T-cell (primary cell): ENCODE measurements at regions not wholly inside any gene's neighbourhood (a gene's known extent, or its start where the extent isn't known, plus 50 kb on each side); places are given as distances from the start of the nearest gene placed in this dataset.

Source experiments
- ATAC-seq, 4 experiments: fragments of 200-7000 bp in 3 of 4; fragments of 150-1000 bp in 1 of 4; cut with Tn5 transposase; replicated peaks in 1 of 4; 1 replicate in 3 of 4; 2 replicates in 1 of 4; pipeline ENCODE4 v1.10.0; 2021; ENCODE audit warnings: moderate library complexity in 3 of 4, mild to moderate bottlenecking in 2 of 4, moderate number of reproducible peaks in 1 of 4
- CTCF ChIA-PET, 2 donors: fragments of 300-600 bp; sonication (Branson Sonifier 250); formaldehyde crosslinking; loops; one replicate each; lab custom pipeline; 2022; ENCODE audit warnings: antibody characterized with exemption in 2 of 2; lab: Charles Lee
- POLR2A ChIA-PET, 2 donors: fragments of 300-600 bp; sonication (Branson Sonifier 250); formaldehyde crosslinking; loops; one replicate each; lab custom pipeline; 2022; ENCODE audit warnings: antibody characterized with exemption in 2 of 2; lab: Charles Lee
- DNase-seq, 35 experiments: peaks; one replicate each; pipeline versions ENCODE4 v3.0.0 to v3.0.0-alpha.2; 2013 to 2023
- H3K27ac ChIP-seq: one replicate; pipeline ENCODE4 v1.5.1; 2013; ENCODE audit warnings: low read length
- H3K27me3 ChIP-seq, 2 experiments: replicated peaks in 1 of 2; 1 replicate in 1 of 2; 2 replicates in 1 of 2; pipeline versions ENCODE4 v1.6.1 to v1.7.0; 2013; ENCODE audit warnings: low read length in 1 of 2, mixed read lengths in 1 of 2; ENCODE audit not compliant: control insufficient read depth in 2 of 2, insufficient read depth in 2 of 2; ENCODE audit errors: extremely low read depth in 1 of 2
- H3K36me3 ChIP-seq, 2 donors: 1 replicate in 1 of 2; 2 replicates in 1 of 2; pipeline versions ENCODE4 v1.6.1 to v1.7.0; 2013; ENCODE audit warnings: low read length in 1 of 2; ENCODE audit not compliant: control insufficient read depth in 2 of 2, insufficient read depth in 1 of 2; ENCODE audit errors: extremely low read depth in 1 of 2
- H3K4me1 ChIP-seq, 2 experiments: 1 replicate in 1 of 2; 2 replicates in 1 of 2; pipeline versions ENCODE4 v1.6.1 to v1.7.0; 2013; ENCODE audit warnings: low read length in 2 of 2, mixed read lengths in 1 of 2; ENCODE audit not compliant: insufficient read depth in 2 of 2, control insufficient read depth in 1 of 2; ENCODE audit errors: extremely low read depth in 1 of 2
- H3K4me3 ChIP-seq, 2 donors: 1 replicate in 1 of 2; 2 replicates in 1 of 2; pipeline versions ENCODE4 v1.5.1 to v1.7.0; 2013; ENCODE audit warnings: mild to moderate bottlenecking in 2 of 2, low read length in 1 of 2, moderate library complexity in 1 of 2; ENCODE audit not compliant: control insufficient read depth in 1 of 2; ENCODE audit errors: extremely low read depth in 1 of 2
- H3K9me3 ChIP-seq: 2 replicates; pipeline ENCODE4 v1.7.0; 2013
- H3K27ac Mint-ChIP-seq, 2 donors: one replicate each; pipeline ENCODE4 v1.8.0; 2020 to 2021; ENCODE audit warnings: mild to moderate bottlenecking in 2 of 2, mixed read lengths in 2 of 2
- H3K27me3 Mint-ChIP-seq, 2 donors: one replicate each; pipeline ENCODE4 v1.8.0; 2021 to 2022; ENCODE audit warnings: mixed read lengths in 2 of 2
- H3K36me3 Mint-ChIP-seq: one replicate; pipeline ENCODE4 v1.8.0; 2021; ENCODE audit warnings: mixed read lengths
- H3K4me1 Mint-ChIP-seq, 3 donors: one replicate each; pipeline ENCODE4 v1.8.0; 2020 to 2022; ENCODE audit warnings: mixed read lengths in 3 of 3, mild to moderate bottlenecking in 1 of 3
- H3K4me3 Mint-ChIP-seq, 3 donors: one replicate each; pipeline ENCODE4 v1.8.0; 2020 to 2022; ENCODE audit warnings: mild to moderate bottlenecking in 3 of 3, mixed read lengths in 3 of 3, moderate library complexity in 3 of 3
- H3K9me3 Mint-ChIP-seq, 3 donors: one replicate each; pipeline ENCODE4 v1.8.0; 2020 to 2022; ENCODE audit warnings: mixed read lengths in 3 of 3
- WGBS: methylation state at CpG from one replicate; pipeline ENCODE4 v1.1.5; 2013; ENCODE audit warnings: missing lambda C conversion rate; ENCODE audit not compliant: insufficient coverage; 5-methylcytosine and 5-hydroxymethylcytosine counted together

GRCh38 chr7:81321949-81322348, 403.1 kb upstream of the SEMA3C start:
- no peaks in the 10 kb centered on the region for H3K36me3 Mint-ChIP-seq
- DNase-seq, result no peak
- H3K9me3 Mint-ChIP-seq, result peaks cover 0 to 21% (median 4%) of the 10 kb centered on the region in 3 donors
- no peaks in the 10 kb centered on the region for H3K4me1 Mint-ChIP-seq
- Histone ChIP-seq H3K4me3 (no peak overlapping the region), H3K9me3 (no peaks in the 10 kb centered on the region), H3K27ac (no peak overlapping the region), H3K36me3 (no peaks in the 10 kb centered on the region), H3K4me1 (no peaks in the 10 kb centered on the region), H3K27me3 (no peaks in the 10 kb centered on the region)
- ChIA-PET POLR2A (no interaction called here), CTCF (no interaction called here)
- no peaks in the 10 kb centered on the region for H3K27me3 Mint-ChIP-seq
- no peak for ATAC-seq
- no CpG with 5 or more reads among the region's 1 CpG for WGBS
- no peak overlapping the region for H3K4me3 Mint-ChIP-seq
- H3K27ac Mint-ChIP-seq, result no peak overlapping the region

- Histone ChIP-seq H3K27me3 (no peaks in the 10 kb centered on the region), H3K9me3 (no peaks in the 10 kb centered on the region), H3K27ac (no peak overlapping the region), H3K4me3 (no peak overlapping the region), H3K4me1 (no peaks in the 10 kb centered on the region), H3K36me3 (no peaks in the 10 kb centered on the region)
- Mint-ChIP-seq H3K9me3 (peaks cover 0 to 16% (median 9%) of the 10 kb centered on the region in 3 donors), H3K4me3 (no peak overlapping the region), H3K27me3 (no peaks in the 10 kb centered on the region), H3K27ac (no peak overlapping the region), H3K4me1 (no peaks in the 10 kb centered on the region), H3K36me3 (no peaks in the 10 kb centered on the region)
- ATAC-seq, result no peak
- no peak for DNase-seq
- POLR2A ChIA-PET, result no interaction called here
- CTCF ChIA-PET, result no interaction called here
- WGBS, result 100% methylated on average over 1 of the region's 3 CpGs
Measured at GRCh38 chr7:81317741-81318140, 398.9 kb upstream of the SEMA3C start.

GRCh38 chr7:81308643-81309322, 389.9 kb upstream of the SEMA3C start:
- Mint-ChIP-seq H3K4me3 (no peak overlapping the region), H3K4me1 (no peaks in the 10 kb centered on the region), H3K9me3 (peaks cover 0 to 17% (median 12%) of the 10 kb centered on the region in 3 donors), H3K36me3 (no peaks in the 10 kb centered on the region), H3K27me3 (no peaks in the 10 kb centered on the region), H3K27ac (no peak overlapping the region)
- no peak for ATAC-seq
- WGBS, result no CpG with 5 or more reads among the region's 2 CpGs
- POLR2A ChIA-PET, result no interaction called here
- no peaks in the 10 kb centered on the region for H3K36me3 ChIP-seq
- CTCF ChIA-PET, result no interaction called here
- DNase-seq, result no peak
- no peaks in the 10 kb centered on the region for H3K27me3 ChIP-seq
- H3K9me3 ChIP-seq, result no peaks in the 10 kb centered on the region
- no peak overlapping the region for H3K4me3 ChIP-seq
- no peak overlapping the region for H3K27ac ChIP-seq
- H3K4me1 ChIP-seq, result no peaks in the 10 kb centered on the region

- Histone ChIP-seq H3K4me1 (no peaks in the 10 kb centered on the region), H3K27me3 (no peaks in the 10 kb centered on the region), H3K27ac (no peak overlapping the region), H3K36me3 (no peaks in the 10 kb centered on the region), H3K4me3 (no peak overlapping the region), H3K9me3 (no peaks in the 10 kb centered on the region)
- POLR2A ChIA-PET, result no interaction called here
- Mint-ChIP-seq H3K36me3 (no peaks in the 10 kb centered on the region), H3K27me3 (no peaks in the 10 kb centered on the region), H3K27ac (no peak overlapping the region), H3K9me3 (peaks cover 0 to 8% (median 5%) of the 10 kb centered on the region in 3 donors), H3K4me3 (no peak overlapping the region), H3K4me1 (no peaks in the 10 kb centered on the region)
- CTCF ChIA-PET, result no interaction called here
- whole genome bisulfite sequencing, result 59% methylated on average over 2 of the region's 2 CpGs
- DNase-seq (no peak), ATAC-seq (no peak)
Measured at GRCh38 chr7:81301815-81302214, 383.0 kb upstream of the SEMA3C start.

- Histone ChIP-seq H3K27ac (no peak overlapping the region), H3K4me3 (no peak overlapping the region), H3K36me3 (no peaks in the 10 kb centered on the region), H3K27me3 (no peaks in the 10 kb centered on the region), H3K9me3 (no peaks in the 10 kb centered on the region), H3K4me1 (no peaks in the 10 kb centered on the region)
- ATAC-seq, result no peak
- no peak overlapping the region for H3K4me3 Mint-ChIP-seq
- no peaks in the 10 kb centered on the region for H3K36me3 Mint-ChIP-seq
- H3K27ac Mint-ChIP-seq, result no peak overlapping the region
- ChIA-PET CTCF (no interaction called here), POLR2A (no interaction called here)
- WGBS, result no CpG with 5 or more reads among the region's 3 CpGs
- DNase-seq, result no peak
- H3K4me1 Mint-ChIP-seq, result no peaks in the 10 kb centered on the region
- peaks cover 0 to 14% (median 8%) of the 10 kb centered on the region in 3 donors for H3K9me3 Mint-ChIP-seq
- H3K27me3 Mint-ChIP-seq, result no peaks in the 10 kb centered on the region
Measured at GRCh38 chr7:81300753-81301152, 381.9 kb upstream of the SEMA3C start.

GRCh38 chr7:81299711-81300110, 380.9 kb upstream of the SEMA3C start:
- Mint-ChIP-seq H3K9me3 (peaks cover 0 to 14% (median 5%) of the 10 kb centered on the region in 3 donors), H3K36me3 (no peaks in the 10 kb centered on the region), H3K27me3 (no peaks in the 10 kb centered on the region), H3K27ac (no peak overlapping the region), H3K4me3 (no peak overlapping the region), H3K4me1 (no peaks in the 10 kb centered on the region)
- no peaks in the 10 kb centered on the region for H3K36me3 ChIP-seq
- WGBS, result no CpG with 5 or more reads among the region's 3 CpGs
- H3K4me3 ChIP-seq, result no peak overlapping the region
- DNase-seq (no peak), ATAC-seq (no peak)
- no peak overlapping the region for H3K27ac ChIP-seq
- POLR2A ChIA-PET, result no interaction called here
- CTCF ChIA-PET, result no interaction called here
- H3K27me3 ChIP-seq, result no peaks in the 10 kb centered on the region
- no peaks in the 10 kb centered on the region for H3K9me3 ChIP-seq
- no peaks in the 10 kb centered on the region for H3K4me1 ChIP-seq
